OCI-M2 (cell line): ENCODE measurements at regions not wholly inside any gene's neighbourhood (a gene's known extent, or its start where the extent isn't known, plus 50 kb on each side); places are given as distances from the start of the nearest gene placed in this dataset.

Experiments used
- DNase-seq: peaks from one replicate; lab custom pipeline; 2025; ENCODE audit not compliant: unreplicated experiment; lab: John Stamatoyannopoulos, UW

DNA sequence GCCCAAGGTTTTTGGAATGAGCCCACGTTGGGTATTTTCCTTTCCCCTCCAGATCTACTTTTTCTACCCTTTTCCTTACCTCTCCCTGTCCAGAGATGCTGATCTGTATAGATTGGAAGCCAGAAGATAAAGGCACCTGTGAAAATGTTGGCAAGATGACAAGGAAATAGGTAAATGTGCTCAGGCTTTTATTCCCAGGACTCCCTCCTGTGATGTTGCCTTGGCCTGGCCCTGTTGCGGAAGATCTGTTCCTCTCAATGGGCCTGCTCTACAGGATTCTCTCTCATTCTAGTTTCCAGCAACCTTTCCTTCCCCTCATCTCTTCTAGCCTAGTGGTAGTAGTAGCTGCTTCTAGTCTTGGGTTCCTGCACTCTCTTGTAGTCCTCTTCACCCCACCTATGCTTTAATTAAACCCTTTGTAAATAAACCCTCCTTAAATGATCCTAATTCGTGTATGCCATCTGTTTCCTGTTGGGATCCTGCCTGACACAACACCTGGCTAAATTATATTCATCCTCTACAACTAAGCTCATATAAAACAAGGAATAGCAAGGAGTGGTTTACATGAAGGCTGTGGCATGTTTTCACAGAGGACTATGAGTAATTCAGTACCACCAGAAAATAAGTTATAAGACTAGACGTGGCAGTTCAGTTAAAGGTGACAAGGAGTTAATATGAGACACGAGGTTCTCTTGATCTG, 95.7 kb upstream of the MAOA start:
- DNase-seq, result no peak

DNA sequence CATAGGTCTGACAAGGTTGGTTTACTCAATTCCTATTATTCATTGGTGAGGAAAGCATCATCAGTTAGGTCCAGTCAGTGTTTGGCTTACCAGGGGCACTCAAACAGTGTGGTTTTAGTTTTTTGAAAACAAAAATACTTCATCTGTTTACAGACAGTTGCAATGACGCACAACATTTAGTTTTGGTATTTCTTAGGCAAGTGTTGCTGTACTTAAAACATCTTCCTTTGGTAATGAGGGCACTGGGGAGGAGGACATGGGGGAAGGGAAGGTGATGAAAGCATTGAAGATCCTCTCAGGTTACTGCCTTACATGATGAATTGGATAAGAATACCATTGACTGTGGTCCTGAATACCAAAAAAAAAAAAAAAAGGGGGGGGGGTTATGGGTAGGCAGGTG, 93.7 kb upstream of the MAOA start:
- no peak for DNase-seq

DNA sequence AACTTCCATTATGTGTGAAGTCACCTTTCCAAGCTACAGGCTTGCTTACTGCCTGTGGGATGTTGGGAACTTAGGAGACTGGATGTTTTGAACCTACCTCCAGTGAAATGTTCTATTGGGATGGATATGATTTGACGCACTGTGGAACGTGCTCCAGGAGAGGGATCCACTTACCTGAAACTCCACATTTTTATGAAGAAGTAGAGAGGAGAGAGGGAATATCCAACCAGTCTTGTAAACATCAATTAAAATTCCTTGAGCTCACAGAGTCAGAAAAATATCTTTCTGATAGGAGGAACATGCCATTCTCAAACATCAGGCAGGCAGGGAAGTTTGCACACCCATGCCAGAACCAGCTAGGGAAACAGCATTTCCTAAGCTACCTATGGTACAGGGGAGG, 91.1 kb upstream of the MAOA start:
- DNase-seq, result no peak

DNA sequence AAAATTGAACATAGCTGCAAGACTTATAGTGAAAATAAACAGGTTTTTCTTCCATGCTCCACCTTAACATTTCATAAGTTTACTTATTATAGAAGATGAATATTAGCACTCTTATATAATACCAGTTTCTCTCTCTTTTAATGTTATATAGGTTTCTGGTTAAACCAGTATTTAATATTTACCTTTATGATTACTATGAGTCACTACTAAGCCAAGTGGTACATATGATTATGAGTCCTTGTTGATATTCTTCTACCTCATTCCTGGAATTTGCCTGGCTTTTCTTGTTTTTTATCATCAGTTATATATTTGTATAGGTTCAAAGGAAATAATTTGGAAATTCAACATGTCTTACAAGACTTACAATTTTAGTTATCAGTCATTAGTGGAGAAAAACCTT, 89.9 kb upstream of the MAOA start:
- no peak for DNase-seq

DNA sequence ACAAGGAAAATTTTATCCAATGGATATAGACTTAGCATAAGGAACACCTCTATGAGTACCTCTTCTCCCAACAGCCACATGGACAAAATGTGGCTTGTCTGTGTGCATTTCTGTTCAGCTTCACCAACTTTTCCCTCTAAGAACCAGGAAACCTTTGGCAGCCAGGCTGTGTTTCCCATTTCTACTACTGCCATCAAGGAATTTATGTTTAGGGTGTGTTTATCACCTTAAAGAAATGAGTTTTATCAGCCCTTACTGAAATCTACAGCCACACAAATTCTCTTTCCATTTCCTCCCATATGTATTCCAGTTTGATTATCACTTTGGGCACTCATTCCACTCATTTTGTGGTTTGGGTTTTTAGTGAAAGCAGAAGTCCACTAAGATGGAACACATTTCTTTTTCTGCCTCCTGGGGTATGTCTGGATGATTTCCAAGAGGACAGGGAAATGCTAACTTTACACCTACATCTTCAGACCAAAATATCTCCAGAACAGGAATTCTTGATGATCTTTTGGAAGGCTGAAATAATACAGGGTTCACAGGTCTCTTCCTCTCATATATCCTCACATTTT, 82.6 kb upstream of the MAOA start:
- DNase-seq, result no peak

DNA sequence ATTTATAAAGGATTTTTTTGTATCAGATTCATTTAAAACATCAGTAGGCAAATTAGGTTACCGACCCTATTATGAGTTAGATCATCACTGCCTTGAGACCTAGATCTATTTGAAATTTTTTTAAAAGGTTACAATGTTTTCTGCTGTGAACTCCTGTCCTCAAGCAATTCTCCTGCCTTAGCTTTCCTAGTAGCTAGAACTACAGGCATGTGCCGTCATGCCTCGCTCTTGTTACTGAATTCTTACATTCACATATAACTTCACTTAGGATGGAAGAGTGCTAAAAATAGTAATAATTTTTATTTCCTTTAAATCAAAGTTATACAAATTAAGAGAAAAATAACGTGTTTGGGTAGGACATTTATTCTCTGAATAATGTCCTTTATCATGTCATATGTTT, 75.5 kb upstream of the MAOA start:
- DNase-seq, result no peak

DNA sequence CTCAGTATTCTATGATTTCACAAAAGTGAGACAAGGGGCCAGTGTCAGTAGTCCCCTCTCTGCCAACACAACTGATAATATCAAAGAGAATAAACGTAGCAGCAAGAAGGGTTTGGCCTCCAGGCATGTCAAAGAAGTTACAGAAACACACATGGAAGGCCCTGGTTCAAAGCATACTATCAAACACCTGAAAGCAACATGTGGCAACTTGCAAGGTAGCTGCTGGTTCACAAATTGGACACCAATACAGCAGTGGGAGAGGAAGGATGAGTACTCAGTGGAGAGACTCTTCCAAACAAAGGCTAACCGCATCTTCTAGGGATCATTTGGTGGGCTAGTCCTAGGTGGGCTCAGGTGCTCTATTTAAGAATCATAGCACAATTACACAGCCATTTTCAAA, 74.9 kb upstream of the MAOA start:
- DNase-seq, result no peak

DNA sequence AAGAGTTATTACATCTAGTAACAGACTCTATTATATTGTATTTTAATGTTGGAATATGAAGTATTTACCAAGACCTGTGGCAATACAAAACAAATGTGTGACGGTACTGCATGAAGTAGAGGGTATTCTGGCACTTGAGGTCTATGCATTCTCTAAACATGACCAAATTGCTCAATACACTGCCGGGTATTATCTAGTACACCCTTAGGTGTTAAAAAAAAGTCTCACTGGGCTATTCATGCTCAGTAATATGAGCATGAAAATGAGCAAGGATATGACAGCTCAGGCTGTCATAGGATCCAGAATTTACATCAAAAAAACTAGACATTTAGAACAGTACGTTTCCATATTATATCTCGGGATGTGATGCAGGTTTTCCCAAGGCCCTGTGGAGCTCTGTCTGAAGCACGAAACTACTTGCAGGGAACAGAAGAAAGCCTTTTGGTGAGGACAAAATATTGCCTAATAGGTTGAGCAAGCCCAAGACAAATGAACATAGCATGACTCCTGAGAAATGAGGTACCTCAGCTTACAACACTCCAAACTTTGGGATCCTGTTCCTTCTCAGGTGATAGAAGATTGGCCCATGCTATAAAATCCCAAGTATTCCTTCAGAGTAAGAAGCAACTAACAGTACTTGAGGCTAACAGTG, 74.1 kb upstream of the MAOA start:
- DNase-seq, result no peak

DNA sequence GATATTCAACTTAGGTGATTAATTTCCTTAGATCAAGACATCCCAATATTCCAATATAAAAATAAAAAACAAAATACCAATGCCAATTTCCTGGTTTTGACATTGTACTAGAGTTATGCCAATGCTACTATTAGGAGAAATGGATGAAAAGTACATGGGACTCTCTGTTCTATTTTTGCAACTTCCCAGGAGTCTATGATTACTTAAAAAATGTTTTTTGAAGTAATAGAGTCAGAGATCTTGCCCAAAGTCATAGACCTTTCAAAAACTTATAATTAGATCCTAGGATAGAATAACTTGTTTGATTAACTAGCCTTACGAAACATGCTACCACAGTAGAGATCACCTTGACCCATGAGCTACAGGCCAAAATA, 73.6 kb upstream of the MAOA start:
- DNase-seq, result no peak

DNA sequence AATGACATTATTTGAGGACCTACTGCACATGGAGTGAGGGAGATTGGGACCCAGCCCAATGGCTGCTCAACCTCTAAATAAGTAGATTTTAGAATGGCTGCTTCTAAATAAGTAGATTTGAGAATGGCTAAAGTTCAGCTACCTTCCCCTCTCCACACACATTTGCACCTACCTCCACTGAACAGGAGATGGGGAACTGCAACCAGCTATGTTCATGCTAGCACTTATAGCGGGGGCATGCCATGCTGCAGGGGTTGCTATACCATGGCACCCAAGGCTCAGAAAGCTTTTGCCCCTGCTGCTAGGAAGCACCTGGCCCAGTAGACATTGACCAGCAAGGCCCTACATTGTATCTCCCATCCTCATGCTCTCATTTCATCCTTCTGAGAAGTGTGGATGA, 70.2 kb upstream of the MAOA start:
- no peak for DNase-seq

DNA sequence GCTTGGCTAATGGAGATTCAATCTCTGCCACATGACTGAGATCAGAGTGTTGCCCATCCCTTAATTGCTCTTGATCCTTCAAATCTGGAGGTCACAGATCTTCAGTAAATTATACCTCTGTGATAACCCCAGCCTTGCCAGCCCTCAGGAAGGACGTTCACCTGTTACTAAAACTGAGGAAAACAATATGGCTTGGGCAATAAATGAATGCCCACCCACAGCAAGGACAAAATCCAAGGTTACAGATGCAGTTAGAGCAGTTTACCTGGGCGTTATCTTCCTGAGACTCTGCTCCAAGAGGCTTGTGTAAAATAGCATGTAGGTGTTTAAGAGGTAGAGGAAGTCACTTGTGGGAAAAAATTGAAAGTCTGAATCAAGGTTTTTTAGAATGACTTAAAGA, 69.3 kb upstream of the MAOA start:
- DNase-seq, result no peak

DNA sequence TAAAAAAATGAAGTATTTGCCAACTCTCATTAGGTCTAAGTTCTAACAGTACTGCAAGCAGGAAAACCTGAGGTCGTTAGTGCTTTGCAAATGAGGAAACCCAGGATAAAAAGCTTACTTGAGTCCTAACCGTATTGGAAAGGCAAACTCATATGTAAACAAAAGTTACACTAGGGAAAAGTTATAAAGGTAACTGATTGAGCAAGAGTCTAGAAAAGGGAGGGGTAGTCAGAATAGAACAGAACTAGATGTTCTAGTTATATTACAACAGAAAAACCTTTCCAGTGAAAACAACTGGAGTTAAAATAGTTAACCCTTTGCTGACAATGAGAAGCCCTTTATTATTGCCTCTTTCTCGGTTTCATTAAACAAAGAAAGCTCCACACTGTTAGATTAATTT, 66.4 kb upstream of the MAOA start:
- DNase-seq, result no peak

DNA sequence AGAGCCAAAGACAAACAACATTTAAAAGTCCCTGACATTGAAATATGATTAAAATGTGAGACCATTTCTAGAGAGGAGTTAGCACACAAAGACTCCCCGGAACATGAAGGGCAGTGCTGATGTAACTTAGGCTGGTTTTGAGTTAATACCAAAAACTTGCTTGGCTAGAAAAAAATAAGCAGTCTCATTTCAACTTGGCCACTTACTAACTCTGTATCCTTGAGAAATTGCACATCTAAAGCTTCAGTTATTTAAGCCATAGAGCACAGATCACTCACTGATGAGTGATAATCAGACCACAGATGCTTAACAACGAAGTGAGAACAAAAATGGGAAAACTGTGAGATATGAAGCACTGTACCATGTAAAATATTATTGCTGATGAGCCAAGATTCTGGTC, 65.9 kb upstream of the MAOA start:
- no peak for DNase-seq

DNA sequence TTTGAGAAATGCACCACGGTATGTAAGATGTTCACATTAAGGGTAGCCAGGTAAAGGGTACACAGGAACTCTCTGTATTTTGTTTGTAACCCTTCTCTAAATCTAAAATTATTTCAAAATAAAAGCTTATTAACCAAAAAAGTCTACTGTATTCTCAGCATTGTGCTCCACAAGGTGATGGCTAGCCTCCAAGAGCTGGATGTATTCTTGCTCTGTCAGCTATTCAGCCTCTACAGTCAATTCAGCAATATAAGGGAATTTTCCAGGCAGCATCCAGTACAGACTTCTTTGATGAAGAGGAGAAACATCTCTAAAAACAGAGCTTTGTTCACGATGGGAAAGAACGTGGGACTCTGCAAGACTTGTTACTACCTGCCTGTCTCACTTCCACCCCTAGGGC, 63.5 kb upstream of the MAOA start:
- no peak for DNase-seq

DNA sequence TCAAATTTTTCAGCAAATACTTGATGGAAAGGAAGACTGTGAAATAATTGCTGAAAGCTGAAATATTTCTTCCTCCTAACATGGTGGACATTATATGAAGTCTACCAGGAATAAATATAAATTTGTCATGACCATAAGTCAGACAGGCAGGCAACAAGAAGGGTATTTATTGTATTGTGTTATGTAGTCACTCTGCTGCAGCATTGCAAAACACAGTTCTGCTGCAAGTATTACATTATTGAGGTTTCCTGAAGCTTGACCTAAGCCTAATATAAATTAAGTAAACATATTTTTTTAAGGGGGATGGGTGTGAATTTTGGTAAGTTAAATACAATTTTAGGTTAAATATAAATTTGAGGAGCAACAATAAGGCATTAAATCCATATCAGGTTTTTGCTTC, 60.2 kb upstream of the MAOA start:
- no peak for DNase-seq

DNA sequence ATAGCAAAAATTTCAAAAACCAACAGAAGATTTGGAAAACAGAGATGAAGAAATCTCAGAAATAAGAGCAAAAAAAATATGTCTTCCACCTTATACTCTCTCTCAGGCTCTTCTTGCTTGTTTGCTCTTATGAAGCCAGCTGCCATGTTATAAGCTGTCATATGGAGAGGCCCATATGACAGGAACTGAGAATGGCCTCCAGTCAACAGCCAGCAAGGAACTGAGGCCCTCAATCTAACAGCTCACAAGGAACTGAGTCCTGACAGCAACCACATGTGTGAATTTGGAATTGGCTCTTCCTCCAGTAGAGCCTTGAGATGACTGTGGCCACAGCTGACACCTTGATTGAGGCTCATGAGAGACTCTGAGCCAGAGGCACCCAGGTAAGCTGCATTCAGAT, 51.3 kb upstream of the MAOA start:
- no peak for DNase-seq

DNA sequence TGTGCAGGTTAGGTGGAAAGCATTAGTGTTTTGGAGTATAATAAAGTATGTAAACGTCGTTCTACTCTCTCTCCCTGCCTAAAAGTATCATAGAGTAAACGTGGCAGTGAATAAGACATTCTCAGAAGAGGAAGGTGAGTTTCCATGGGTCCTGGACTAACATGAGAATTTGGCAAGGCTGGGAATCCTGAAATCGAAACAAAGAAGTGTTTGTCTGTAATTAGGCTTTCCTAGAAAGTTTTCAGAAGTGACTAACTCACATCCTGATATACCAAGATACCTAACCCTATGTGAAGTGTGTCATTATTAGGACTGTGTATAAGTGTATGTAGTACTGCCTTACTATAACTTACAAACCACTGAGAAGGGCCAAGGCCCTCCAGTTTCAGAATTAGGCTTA, 50.7 kb upstream of the MAOA start:
- no peak for DNase-seq
